WERI-Rb-1 (cell line): ENCODE measurements at regions not wholly inside any gene's neighbourhood (a gene's known extent, or its start where the extent isn't known, plus 50 kb on each side); places are given as distances from the start of the nearest gene placed in this dataset.

Experiments used
- DNase-seq: peaks from one replicate; pipeline ENCODE4 v3.0.0-alpha.2; 2020
- H3K27ac ChIP-seq: fragments of 250-450 bp; sonication (Bioruptor Pico); 2 replicates; pipeline ENCODE4 v1.5.1; 2020; ENCODE audit warnings: mild to moderate bottlenecking, moderate library complexity
- H3K27me3 ChIP-seq: fragments of 250-450 bp; sonication (Bioruptor Pico); 2 replicates; pipeline ENCODE4 v1.5.1; 2021; ENCODE audit warnings: mild to moderate bottlenecking, low read depth, moderate library complexity; ENCODE audit not compliant: insufficient read depth, severe bottlenecking
- H3K36me3 ChIP-seq: fragments of 250-450 bp; sonication (Bioruptor Pico); 2 replicates; pipeline ENCODE4 v1.5.1; 2020; ENCODE audit warnings: mild to moderate bottlenecking, moderate library complexity
- H3K4me3 ChIP-seq: 2 replicates; pipeline ENCODE4 v1.5.1; 2011; ENCODE audit warnings: low read depth, mild to moderate bottlenecking, control low read depth, low read length
- H3K9me3 ChIP-seq: fragments of 250-450 bp; sonication (Bioruptor Pico); 2 replicates; pipeline ENCODE4 v1.5.1; 2021; ENCODE audit warnings: mild to moderate bottlenecking, moderate library complexity; ENCODE audit not compliant: severe bottlenecking
- CTCF ChIP-seq: IDR thresholded peaks from 2 replicates; pipeline ENCODE4 v1.5.1; 2011; ENCODE audit warnings: low read depth, mild to moderate bottlenecking, control low read depth, inconsistent platforms, low read length

DNA sequence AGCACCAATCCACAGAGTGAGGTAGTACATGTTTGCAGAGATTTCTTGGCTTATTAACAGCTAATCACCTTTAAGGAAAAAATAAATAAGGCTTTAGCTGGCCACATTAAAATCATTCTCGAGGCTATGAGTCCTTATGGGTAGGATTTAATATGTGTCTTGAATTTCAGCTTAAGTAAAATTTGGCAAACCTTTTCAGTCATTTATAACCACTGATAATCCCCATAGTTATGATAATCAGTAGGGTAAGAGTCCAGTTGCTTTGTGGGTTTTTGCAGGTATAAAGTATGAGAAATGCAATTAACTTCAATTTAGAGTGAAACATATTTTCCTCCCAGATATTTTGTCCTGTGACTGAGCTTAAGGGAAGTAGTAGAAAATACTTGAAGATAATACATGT is 1458.9 kb upstream of the FLRT2 start:
- Histone ChIP-seq H3K36me3 (no peaks in the 10 kb centered on the region), H3K4me3 (no peak overlapping the region), H3K9me3 (no peaks in the 10 kb centered on the region), H3K27ac (no peak overlapping the region), H3K27me3 (no peaks in the 10 kb centered on the region)
- DNase-seq = no peak
- no peak for TF ChIP-seq CTCF

DNA sequence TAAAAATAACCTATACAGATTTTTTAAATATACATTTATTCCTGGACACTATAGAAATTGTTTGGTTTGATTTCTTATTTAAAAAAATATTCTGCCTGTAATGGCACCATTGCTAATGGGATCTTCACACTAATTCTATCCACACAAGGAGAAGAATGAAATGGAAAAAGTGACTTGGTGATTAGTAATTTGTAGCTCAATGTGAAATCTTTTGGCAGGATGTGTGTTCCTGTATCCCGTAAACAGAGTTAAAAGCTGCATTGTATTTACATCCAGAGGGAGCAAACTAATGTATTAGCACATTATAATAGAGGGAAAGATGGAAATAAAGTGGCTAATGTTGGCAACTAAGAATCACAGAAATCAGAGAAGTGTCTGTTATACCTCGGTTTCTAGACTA is 1455.3 kb upstream of the FLRT2 start:
- no peak for DNase-seq
- no peaks in the 10 kb centered on the region for H3K27me3 ChIP-seq
- no peaks in the 10 kb centered on the region for H3K36me3 ChIP-seq
- no peak overlapping the region for H3K27ac ChIP-seq
- H3K9me3 ChIP-seq = no peaks in the 10 kb centered on the region
- no peak for TF ChIP-seq CTCF
- H3K4me3 ChIP-seq = no peak overlapping the region

- Histone ChIP-seq H3K27ac (no peak overlapping the region), H3K4me3 (no peak overlapping the region), H3K27me3 (no peaks in the 10 kb centered on the region), H3K9me3 (no peaks in the 10 kb centered on the region), H3K36me3 (no peaks in the 10 kb centered on the region)
- DNase-seq = no peak
- no peak for TF ChIP-seq CTCF
Measured at GRCh38 chr14:84080944-84081343, 1449.0 kb upstream of the FLRT2 start.

GRCh38 chr14:84084056-84084630 is 1445.8 kb upstream of the FLRT2 start:
- H3K27me3 ChIP-seq = no peaks in the 10 kb centered on the region
- H3K4me3 ChIP-seq = no peak overlapping the region
- no peaks in the 10 kb centered on the region for H3K36me3 ChIP-seq
- no peak for TF ChIP-seq CTCF
- DNase-seq = no peak
- no peaks in the 10 kb centered on the region for H3K9me3 ChIP-seq
- no peak overlapping the region for H3K27ac ChIP-seq

DNA sequence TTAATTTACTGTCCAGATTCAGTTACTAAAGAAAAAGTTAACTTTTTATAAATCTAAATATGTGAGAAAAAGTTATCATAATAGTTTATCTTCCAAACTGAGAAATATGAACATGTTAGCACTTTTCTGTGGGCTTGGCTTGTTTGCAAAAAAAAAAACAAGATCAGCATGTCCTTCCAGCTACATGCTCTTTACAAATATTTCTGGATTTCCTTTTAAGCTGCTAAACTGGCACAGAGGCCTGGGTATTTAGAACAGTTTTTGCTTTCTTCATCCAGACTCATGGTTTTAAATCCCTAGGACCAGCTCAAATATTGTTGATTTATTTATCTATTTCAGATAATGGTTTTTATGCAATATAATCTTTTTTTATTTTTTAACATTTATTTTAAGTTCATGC is 1444.5 kb upstream of the FLRT2 start:
- no peaks in the 10 kb centered on the region for H3K36me3 ChIP-seq
- no peak for TF ChIP-seq CTCF
- H3K27me3 ChIP-seq = no peaks in the 10 kb centered on the region
- DNase-seq = no peak
- H3K4me3 ChIP-seq = no peak overlapping the region
- no peaks in the 10 kb centered on the region for H3K9me3 ChIP-seq
- H3K27ac ChIP-seq = no peak overlapping the region

- H3K36me3 ChIP-seq = no peaks in the 10 kb centered on the region
- H3K4me3 ChIP-seq = no peak overlapping the region
- no peaks in the 10 kb centered on the region for H3K9me3 ChIP-seq
- DNase-seq = no peak
- H3K27me3 ChIP-seq = no peaks in the 10 kb centered on the region
- no peak overlapping the region for H3K27ac ChIP-seq
- no peak for TF ChIP-seq CTCF
Measured at GRCh38 chr14:84086714-84087113, 1443.2 kb upstream of the FLRT2 start.
